Neuronal stem cell (in vitro differentiated cells): ENCODE measurements at regions not wholly inside any gene's neighbourhood (a gene's known extent, or its start where the extent isn't known, plus 50 kb on each side); places are given as distances from the start of the nearest gene placed in this dataset.

Source experiments
- DNase-seq: peaks from one replicate; pipeline ENCODE4 v3.0.0-alpha.2; 2013; ENCODE audit warnings: low spot score
- H2AFZ ChIP-seq: one replicate; pipeline ENCODE4 v1.6.1; 2013; ENCODE audit warnings: mild to moderate bottlenecking, low read length, inconsistent platforms
- H2AK5ac ChIP-seq: 2 replicates; pipeline ENCODE4 v1.6.1; 2013; ENCODE audit warnings: low read depth, mild to moderate bottlenecking, inconsistent platforms, low read length, moderate library complexity, mixed read lengths
- H2BK120ac ChIP-seq: 2 replicates; pipeline ENCODE4 v1.6.1; 2013; ENCODE audit warnings: low read depth, mild to moderate bottlenecking, inconsistent platforms, low read length, moderate library complexity, mixed read lengths
- H2BK12ac ChIP-seq: one replicate; pipeline ENCODE4 v1.6.1; 2013; ENCODE audit warnings: low read length, inconsistent platforms
- H2BK15ac ChIP-seq: 2 replicates; pipeline ENCODE4 v1.6.1; 2013; ENCODE audit warnings: mild to moderate bottlenecking, low read length, inconsistent platforms, mixed read lengths
- H2BK5ac ChIP-seq: one replicate; pipeline ENCODE4 v1.6.1; 2013; ENCODE audit warnings: inconsistent platforms, mild to moderate bottlenecking, low read length, moderate library complexity
- H3K14ac ChIP-seq: one replicate; pipeline ENCODE4 v1.6.1; 2013; ENCODE audit warnings: low read length, inconsistent platforms
- H3K18ac ChIP-seq: 2 replicates; pipeline ENCODE4 v1.6.1; 2013; ENCODE audit warnings: low read length, inconsistent platforms
- H3K23ac ChIP-seq: 2 replicates; pipeline ENCODE4 v1.6.1; 2013; ENCODE audit warnings: low read depth, mild to moderate bottlenecking, mixed read lengths, low read length, inconsistent platforms; ENCODE audit not compliant: poor library complexity
- H3K27ac ChIP-seq: replicated peaks from 3 replicates; pipeline ENCODE4 v1.5.1; 2013; ENCODE audit warnings: low read length, inconsistent platforms
- H3K27me3 ChIP-seq, 3 experiments: 2 replicates each; pipeline ENCODE4 v1.6.1; 2013; ENCODE audit warnings: low read length in 3 of 3, mild to moderate bottlenecking in 2 of 3, inconsistent platforms in 1 of 3, low read depth in 1 of 3, mixed read lengths in 1 of 3, moderate library complexity in 1 of 3; ENCODE audit not compliant: control insufficient read depth in 3 of 3, insufficient read depth in 3 of 3
- H3K36me3 ChIP-seq, 2 donors: replicated peaks in 1 of 2; 2 replicates each; pipeline ENCODE4 v1.6.1; 2013; ENCODE audit warnings: low read length in 2 of 2; ENCODE audit not compliant: control insufficient read depth in 2 of 2, insufficient read depth in 2 of 2
- H3K4ac ChIP-seq: 2 replicates; pipeline ENCODE4 v1.6.1; 2013; ENCODE audit warnings: inconsistent platforms, mild to moderate bottlenecking, low read length, moderate library complexity
- H3K4me1 ChIP-seq, 2 donors: 1 replicate in 1 of 2; 2 replicates in 1 of 2; pipeline ENCODE4 v1.6.1; 2013; ENCODE audit warnings: low read length in 2 of 2, low read depth in 1 of 2; ENCODE audit not compliant: control insufficient read depth in 2 of 2, insufficient read depth in 1 of 2
- H3K4me2 ChIP-seq: one replicate; pipeline ENCODE4 v1.6.1; 2013; ENCODE audit warnings: mild to moderate bottlenecking, low read length, inconsistent platforms; ENCODE audit not compliant: insufficient read depth, poor library complexity, severe bottlenecking
- H3K4me3 ChIP-seq, 2 donors: 2 replicates each; pipeline ENCODE4 v1.5.1; 2013; ENCODE audit warnings: low read length in 2 of 2, mild to moderate bottlenecking in 2 of 2, inconsistent platforms in 1 of 2, moderate library complexity in 1 of 2
- H3K79me1 ChIP-seq: one replicate; pipeline ENCODE4 v1.6.1; 2013; ENCODE audit warnings: low read depth, mild to moderate bottlenecking, inconsistent platforms, low read length, moderate library complexity
- H3K9ac ChIP-seq: one replicate; pipeline ENCODE4 v1.6.1; 2013; ENCODE audit warnings: mild to moderate bottlenecking, low read depth, low read length, inconsistent platforms; ENCODE audit not compliant: poor library complexity
- H3K9me3 ChIP-seq, 2 donors: replicated peaks in 1 of 2; 2 replicates each; pipeline versions ENCODE3 to v1.6.1; 2013; ENCODE audit warnings: low read length in 2 of 2, mild to moderate bottlenecking in 2 of 2, inconsistent platforms in 1 of 2, low read depth in 1 of 2, mixed read lengths in 1 of 2, moderate library complexity in 1 of 2; ENCODE audit not compliant: control insufficient read depth in 2 of 2, insufficient read depth in 1 of 2
- H4K8ac ChIP-seq: one replicate; pipeline ENCODE4 v1.6.1; 2013; ENCODE audit warnings: low read depth, mild to moderate bottlenecking, inconsistent platforms, low read length, moderate library complexity
- H4K91ac ChIP-seq: one replicate; pipeline ENCODE4 v1.6.1; 2013; ENCODE audit warnings: low read length, low read depth, mild to moderate bottlenecking, inconsistent platforms; ENCODE audit not compliant: poor library complexity
- WGBS, 2 donors: extraction: QIAGEN DNeasy Blood & Tissue Kit; methylation state at CpG; one replicate each; pipeline ENCODE4 v1.1.7; 2013; ENCODE audit warnings: missing lambda C conversion rate in 2 of 2, mixed read lengths in 1 of 2; ENCODE audit not compliant: insufficient read length in 2 of 2, insufficient replicate concordance in 1 of 2; ENCODE audit errors: extremely low coverage in 2 of 2; 5-methylcytosine and 5-hydroxymethylcytosine counted together

DNA sequence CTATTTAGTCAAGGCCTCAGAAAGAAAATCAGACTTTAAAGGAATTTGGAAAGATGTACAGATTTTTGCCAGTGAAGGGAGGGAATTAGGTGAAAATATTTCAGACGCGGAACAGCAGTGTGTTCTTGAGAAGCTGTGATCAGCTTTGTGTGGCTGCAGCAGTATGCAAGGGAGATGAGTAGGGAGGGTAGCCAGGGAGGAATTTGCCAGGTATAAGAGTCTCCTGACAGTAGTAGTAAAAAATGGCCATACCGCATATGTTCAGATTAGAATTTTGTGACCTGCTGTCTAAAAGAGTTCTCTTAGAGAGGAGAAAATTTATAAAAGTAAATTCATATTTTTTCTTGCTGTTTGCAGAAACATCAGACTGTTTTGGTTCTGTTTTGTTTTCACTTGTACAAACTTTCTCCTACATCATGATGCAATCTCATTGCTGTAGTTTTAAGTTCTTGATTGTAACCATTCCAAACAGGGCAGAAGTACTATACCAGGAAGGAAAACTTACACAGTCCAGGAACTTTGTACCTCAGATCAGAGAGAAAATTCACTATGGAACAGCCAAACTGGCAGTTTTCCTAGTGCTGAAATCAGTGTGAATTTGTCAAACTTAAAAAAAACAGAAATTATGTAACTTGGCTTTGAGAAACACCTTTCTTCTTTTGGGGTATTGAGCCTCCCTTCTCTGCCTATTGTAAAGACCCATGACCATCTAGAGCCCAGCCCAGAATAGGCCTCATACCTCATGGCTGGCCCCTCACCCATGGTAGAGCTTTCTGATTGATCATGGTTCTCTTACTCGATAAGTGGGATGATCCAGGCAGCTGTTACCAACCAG, 78.4 kb upstream of the NR3C1 start:
- H2BK15ac ChIP-seq, result no peak overlapping the region
- no peaks in the 10 kb centered on the region for H3K9me3 ChIP-seq
- H3K79me1 ChIP-seq, result no peaks in the 10 kb centered on the region
- H2BK5ac ChIP-seq, result no peak overlapping the region
- H3K36me3 ChIP-seq, result no peaks in the 10 kb centered on the region
- H3K4me2 ChIP-seq, result no peak overlapping the region
- H4K8ac ChIP-seq, result no peak overlapping the region
- no peak overlapping the region for H4K91ac ChIP-seq
- no peak overlapping the region for H3K18ac ChIP-seq
- no peak overlapping the region for H2AK5ac ChIP-seq
- DNase-seq, result no peak
- no peak overlapping the region for H2AFZ ChIP-seq
- H3K9ac ChIP-seq, result no peak overlapping the region
- no peak overlapping the region for H3K23ac ChIP-seq
- no peak overlapping the region for H3K4ac ChIP-seq
- no peak overlapping the region for H2BK12ac ChIP-seq
- no peaks in the 10 kb centered on the region for H3K27me3 ChIP-seq
- H2BK120ac ChIP-seq, result no peak overlapping the region
- H3K4me1 ChIP-seq, result no peaks in the 10 kb centered on the region
- no peak overlapping the region for H3K14ac ChIP-seq
- H3K27ac ChIP-seq, result no peak overlapping the region
- no peak overlapping the region for H3K4me3 ChIP-seq
- whole genome bisulfite sequencing, 2 donors, result no CpG with 5 or more reads among the region's 4 CpGs

GRCh38 chr5:143480001-143480400, 76.5 kb upstream of the NR3C1 start:
- no peak overlapping the region for H3K4me3 ChIP-seq
- DNase-seq, result no peak
- no peak overlapping the region for H3K4me2 ChIP-seq
- no peaks in the 10 kb centered on the region for H3K4me1 ChIP-seq
- H2AFZ ChIP-seq, result no peak overlapping the region
- no peak overlapping the region for H4K91ac ChIP-seq
- no peak overlapping the region for H2BK120ac ChIP-seq
- no peak overlapping the region for H4K8ac ChIP-seq
- no peak overlapping the region for H3K9ac ChIP-seq
- H3K4ac ChIP-seq, result no peak overlapping the region
- no peaks in the 10 kb centered on the region for H3K36me3 ChIP-seq
- H3K14ac ChIP-seq, result no peak overlapping the region
- no peak overlapping the region for H2BK12ac ChIP-seq
- H3K79me1 ChIP-seq, result no peaks in the 10 kb centered on the region
- H2BK5ac ChIP-seq, result no peak overlapping the region
- H2AK5ac ChIP-seq, result no peak overlapping the region
- no peak overlapping the region for H3K18ac ChIP-seq
- no peaks in the 10 kb centered on the region for H3K27me3 ChIP-seq
- H3K9me3 ChIP-seq, result no peaks in the 10 kb centered on the region
- no peak overlapping the region for H2BK15ac ChIP-seq
- H3K23ac ChIP-seq, result no peak overlapping the region
- no CpG with 5 or more reads among the region's 3 CpGs for WGBS, 2 donors
- no peak overlapping the region for H3K27ac ChIP-seq

GRCh38 chr5:143479394-143479793, 75.9 kb upstream of the NR3C1 start:
- Histone ChIP-seq H3K27me3 (no peaks in the 10 kb centered on the region), H3K23ac (no peak overlapping the region), H2AFZ (no peak overlapping the region), H2AK5ac (no peak overlapping the region), H3K36me3 (no peaks in the 10 kb centered on the region), H2BK15ac (no peak overlapping the region), H2BK5ac (no peak overlapping the region), H3K4me3 (no peak overlapping the region), H3K4ac (no peak overlapping the region), H4K91ac (no peak overlapping the region), H3K9ac (no peak overlapping the region), H3K27ac (no peak overlapping the region), H3K9me3 (no peaks in the 10 kb centered on the region), H3K79me1 (no peaks in the 10 kb centered on the region), H2BK12ac (no peak overlapping the region), H3K18ac (no peak overlapping the region), H2BK120ac (no peak overlapping the region), H4K8ac (no peak overlapping the region), H3K14ac (no peak overlapping the region), H3K4me2 (no peak overlapping the region), H3K4me1 (no peaks in the 10 kb centered on the region)
- DNase-seq, result no peak
- no CpG with 5 or more reads among the region's 1 CpG for WGBS, 2 donors

DNA sequence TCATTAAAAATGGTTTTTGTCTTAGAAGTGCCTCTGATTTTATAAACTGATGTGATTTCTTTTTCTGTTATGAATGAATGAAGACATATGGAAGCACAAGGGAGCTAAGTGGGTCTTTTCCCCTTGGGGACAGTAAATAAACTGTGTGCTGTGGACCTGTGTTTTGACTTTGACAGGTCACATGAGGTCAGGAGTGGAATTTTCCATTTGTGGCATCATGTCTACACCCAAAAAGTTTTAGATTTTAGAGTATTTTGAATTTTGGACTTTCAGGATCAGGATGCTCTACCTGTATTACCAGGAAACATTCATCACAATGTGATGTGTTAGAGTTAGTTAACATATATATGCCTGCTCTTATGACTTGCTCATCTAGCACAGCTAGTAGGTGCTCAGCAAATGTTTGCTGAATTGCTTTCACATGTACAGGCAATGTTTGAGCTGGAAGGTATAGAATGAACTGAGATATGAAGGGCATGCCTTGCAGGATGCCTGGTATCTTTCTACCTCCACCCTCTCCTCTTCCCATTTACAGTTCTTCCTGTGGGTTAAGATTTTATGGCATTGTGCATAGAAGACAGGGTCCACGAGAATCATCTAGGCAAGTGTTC, 73.2 kb upstream of the NR3C1 start:
- no peak overlapping the region for H3K4me3 ChIP-seq
- no peak for DNase-seq
- no peak overlapping the region for H2AK5ac ChIP-seq
- no peaks in the 10 kb centered on the region for H3K9me3 ChIP-seq
- no peak overlapping the region for H2BK15ac ChIP-seq
- H3K23ac ChIP-seq, result no peak overlapping the region
- no peak overlapping the region for H4K8ac ChIP-seq
- H4K91ac ChIP-seq, result no peak overlapping the region
- H2BK12ac ChIP-seq, result no peak overlapping the region
- H3K18ac ChIP-seq, result peak overlapping the region; percentile 35
- H2BK120ac ChIP-seq, result no peak overlapping the region
- H2AFZ ChIP-seq, result no peak overlapping the region
- no CpG with 5 or more reads among the region's 1 CpG for WGBS, 2 donors
- H3K36me3 ChIP-seq, result no peaks in the 10 kb centered on the region
- no peaks in the 10 kb centered on the region for H3K79me1 ChIP-seq
- H3K4me1 ChIP-seq, result no peaks in the 10 kb centered on the region
- H2BK5ac ChIP-seq, result no peak overlapping the region
- no peak overlapping the region for H3K14ac ChIP-seq
- H3K4me2 ChIP-seq, result no peak overlapping the region
- H3K9ac ChIP-seq, result no peak overlapping the region
- no peaks in the 10 kb centered on the region for H3K27me3 ChIP-seq
- H3K4ac ChIP-seq, result no peak overlapping the region
- H3K27ac ChIP-seq, result no peak overlapping the region
